Ovary (tissue), 3 donors: ENCODE measurements at regions not wholly inside any gene's neighbourhood (a gene's known extent, or its start where the extent isn't known, plus 50 kb on each side); places are given as distances from the start of the nearest gene placed in this dataset.

ENCODE experiments used
- POLR2A ChIP-seq: fragments of 450-650 bp; IDR thresholded peaks from one replicate; pipeline ENCODE4 v1.6.1; 2017; ENCODE audit warnings: antibody characterized with exemption, mild to moderate bottlenecking, moderate library complexity
- TF ChIP-seq, protein P1 (sequence below), 3 donors: fragments of 450-650 bp in 2 of 3; fragments of 200-600 bp in 1 of 3; IDR thresholded peaks; one replicate each; pipeline versions ENCODE4 v1.5.1 to v1.8.0; 2016 to 2022; ENCODE audit warnings: antibody characterized with exemption in 3 of 3, mild to moderate bottlenecking in 1 of 3
- donor health status: DM: no; HTN: no; CAD: no.

GRCh38 chr14:87080146-87080545 is 912.8 kb downstream of the GALC start:
- TF ChIP-seq, protein P1, sequence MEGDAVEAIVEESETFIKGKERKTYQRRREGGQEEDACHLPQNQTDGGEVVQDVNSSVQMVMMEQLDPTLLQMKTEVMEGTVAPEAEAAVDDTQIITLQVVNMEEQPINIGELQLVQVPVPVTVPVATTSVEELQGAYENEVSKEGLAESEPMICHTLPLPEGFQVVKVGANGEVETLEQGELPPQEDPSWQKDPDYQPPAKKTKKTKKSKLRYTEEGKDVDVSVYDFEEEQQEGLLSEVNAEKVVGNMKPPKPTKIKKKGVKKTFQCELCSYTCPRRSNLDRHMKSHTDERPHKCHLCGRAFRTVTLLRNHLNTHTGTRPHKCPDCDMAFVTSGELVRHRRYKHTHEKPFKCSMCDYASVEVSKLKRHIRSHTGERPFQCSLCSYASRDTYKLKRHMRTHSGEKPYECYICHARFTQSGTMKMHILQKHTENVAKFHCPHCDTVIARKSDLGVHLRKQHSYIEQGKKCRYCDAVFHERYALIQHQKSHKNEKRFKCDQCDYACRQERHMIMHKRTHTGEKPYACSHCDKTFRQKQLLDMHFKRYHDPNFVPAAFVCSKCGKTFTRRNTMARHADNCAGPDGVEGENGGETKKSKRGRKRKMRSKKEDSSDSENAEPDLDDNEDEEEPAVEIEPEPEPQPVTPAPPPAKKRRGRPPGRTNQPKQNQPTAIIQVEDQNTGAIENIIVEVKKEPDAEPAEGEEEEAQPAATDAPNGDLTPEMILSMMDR (IDR thresholded peaks at IDR 0.05), result no peak
- no peak for TF ChIP-seq POLR2A
